Fibroblast of skin of abdomen (primary cell): ENCODE measurements at regions not wholly inside any gene's neighbourhood (a gene's known extent, or its start where the extent isn't known, plus 50 kb on each side); places are given as distances from the start of the nearest gene placed in this dataset.
A peak's percentile ranks its signal among the peaks of the same experiment; 100 is the strongest.
"Not testable (repeated sequence)": the region's sequence is repeated elsewhere in the genome, so short reads cannot be mapped to it uniquely, and the experiment has no call there.

Experiments used
- DNase-seq: peaks from one replicate; pipeline ENCODE4 v3.0.0-alpha.2; 2013

DNA sequence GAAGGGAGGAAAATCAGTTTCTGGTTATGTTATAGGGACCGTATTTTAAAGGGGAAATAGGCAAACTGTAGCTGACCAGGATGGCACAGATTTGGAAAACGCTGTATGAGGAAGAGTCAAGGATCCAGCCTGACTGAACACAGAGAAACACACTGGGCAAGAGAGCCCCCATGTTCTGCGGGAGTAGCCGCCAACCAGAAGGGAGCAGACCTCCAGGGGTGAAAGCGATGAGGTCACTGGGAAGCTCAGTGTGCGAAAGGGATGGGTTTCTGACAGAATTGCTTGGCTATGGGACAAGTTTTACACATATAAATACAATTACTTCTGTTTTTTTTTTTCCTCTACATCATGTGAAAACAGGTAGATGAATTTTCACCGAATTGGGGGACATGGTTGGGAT lies 291.6 kb upstream of the PODXL start:
- no peak for DNase-seq

DNA sequence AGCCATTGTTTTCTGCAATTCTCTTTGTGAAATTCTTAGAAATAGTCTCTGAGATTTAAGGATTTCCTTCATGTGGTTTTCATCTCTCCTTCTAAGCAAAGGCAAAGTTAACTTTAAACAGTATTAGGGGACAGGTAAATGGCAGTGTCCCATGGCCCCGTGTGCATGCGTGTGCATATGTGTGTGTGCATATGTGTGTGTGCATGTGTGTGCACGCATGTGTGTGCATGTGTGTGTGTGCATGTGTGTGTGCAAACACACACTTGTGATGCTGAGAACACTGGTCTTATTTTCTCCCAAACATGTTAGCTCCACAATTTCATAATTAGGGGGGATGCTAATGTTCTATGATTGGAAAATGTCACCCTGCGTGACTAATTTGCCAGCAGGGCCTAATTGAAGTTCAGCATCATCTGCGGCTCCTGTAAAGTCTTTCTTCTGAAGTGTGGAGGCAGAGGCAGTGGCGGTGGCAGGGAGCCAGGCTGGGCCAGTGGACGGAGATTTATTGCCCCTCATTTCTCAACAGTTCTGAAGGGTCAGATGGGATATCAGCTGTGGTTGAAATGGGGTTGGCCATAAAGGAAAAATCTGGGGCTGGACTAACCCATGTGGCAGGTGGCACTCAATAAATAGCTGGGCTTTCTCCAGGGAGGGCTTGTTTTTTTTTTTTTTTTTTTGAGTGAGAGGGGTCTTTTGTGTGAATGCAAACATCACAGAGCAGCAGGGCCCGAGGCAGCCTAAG lies 289.3 kb upstream of the PODXL start:
- no peak for DNase-seq

- no peak for DNase-seq
These were observed 287.9 kb upstream of the PODXL start for GRCh38 chr7:131844369-131844768.

- peak; percentile 70 for DNase-seq
These were observed 287.5 kb upstream of the PODXL start for GRCh38 chr7:131843898-131844331.

DNA sequence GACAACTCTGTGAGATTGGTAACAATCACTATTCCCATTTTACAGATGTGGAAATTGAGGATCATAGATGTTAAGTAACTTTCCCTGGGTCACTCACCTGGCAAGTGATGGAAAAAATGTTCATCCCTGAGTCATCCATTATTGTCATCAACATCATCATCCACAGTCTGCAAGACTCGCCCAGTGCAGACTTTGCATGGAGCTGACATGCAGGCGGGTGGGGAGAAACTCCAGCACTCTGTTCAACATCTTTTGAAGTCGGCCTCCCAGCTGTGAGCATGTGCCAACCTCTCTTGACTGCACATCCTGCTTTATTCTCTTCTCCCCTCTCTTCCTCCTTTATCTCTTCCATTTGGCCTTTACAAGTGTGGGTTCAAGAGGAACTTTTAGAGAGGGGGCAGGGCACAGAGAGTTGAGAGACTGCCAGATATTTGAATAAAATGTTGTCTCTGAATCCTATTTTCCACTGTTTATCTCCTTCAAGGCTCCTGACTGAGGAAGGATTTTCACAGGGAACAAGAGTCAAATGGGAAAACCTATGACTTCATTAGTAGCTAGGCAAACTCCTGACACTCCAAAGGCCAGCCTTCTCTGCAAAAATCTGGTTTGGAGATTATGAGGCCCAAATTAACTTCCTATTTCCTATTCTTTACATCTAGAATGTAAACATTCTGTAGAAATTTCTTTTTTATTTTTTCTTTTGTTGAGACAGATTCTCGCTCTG lies 283.7 kb upstream of the PODXL start:
- DNase-seq: no peak

DNA sequence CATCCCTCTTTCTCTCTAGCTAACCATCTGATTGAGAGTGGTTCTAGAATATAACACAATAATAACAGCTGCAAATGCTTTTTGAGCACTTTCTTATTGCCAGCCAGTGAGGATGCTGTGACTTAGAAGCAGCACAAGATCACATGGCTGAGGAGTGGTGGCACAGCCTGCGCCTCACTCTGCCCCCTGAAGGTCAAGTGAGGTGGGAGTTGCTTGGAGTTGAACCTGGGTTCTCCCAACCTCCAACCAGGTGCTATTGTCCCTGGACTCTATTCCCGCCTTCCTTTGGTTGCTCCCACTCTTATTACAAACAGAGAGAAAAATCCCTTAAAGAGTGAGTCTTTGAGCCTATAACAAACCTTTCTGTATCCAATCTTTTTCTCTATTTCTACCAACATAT lies 280.3 kb upstream of the PODXL start:
- no peak for DNase-seq

DNA sequence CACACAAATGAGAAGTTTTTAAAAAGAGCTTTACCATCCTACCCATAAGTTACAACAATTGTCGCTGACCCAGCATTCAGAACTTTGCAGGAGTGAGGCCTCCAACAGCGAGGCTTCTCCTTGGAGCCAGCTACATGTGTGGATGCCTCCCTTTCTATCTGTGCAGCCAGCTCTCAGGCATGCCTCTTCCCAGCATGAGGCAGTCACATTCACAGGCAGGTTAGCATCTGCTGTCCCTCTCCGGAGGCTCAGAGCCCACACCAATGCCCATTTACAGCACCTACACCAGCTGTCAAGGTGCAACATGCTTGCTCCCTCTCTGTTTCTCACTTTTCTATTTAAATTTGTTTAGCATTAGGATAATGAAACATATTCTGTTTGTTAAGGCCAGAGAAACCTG lies 278.7 kb upstream of the PODXL start:
- no peak for DNase-seq

- no peak for DNase-seq
These were observed 274.3 kb upstream of the PODXL start for GRCh38 chr7:131830681-131831080.

DNA sequence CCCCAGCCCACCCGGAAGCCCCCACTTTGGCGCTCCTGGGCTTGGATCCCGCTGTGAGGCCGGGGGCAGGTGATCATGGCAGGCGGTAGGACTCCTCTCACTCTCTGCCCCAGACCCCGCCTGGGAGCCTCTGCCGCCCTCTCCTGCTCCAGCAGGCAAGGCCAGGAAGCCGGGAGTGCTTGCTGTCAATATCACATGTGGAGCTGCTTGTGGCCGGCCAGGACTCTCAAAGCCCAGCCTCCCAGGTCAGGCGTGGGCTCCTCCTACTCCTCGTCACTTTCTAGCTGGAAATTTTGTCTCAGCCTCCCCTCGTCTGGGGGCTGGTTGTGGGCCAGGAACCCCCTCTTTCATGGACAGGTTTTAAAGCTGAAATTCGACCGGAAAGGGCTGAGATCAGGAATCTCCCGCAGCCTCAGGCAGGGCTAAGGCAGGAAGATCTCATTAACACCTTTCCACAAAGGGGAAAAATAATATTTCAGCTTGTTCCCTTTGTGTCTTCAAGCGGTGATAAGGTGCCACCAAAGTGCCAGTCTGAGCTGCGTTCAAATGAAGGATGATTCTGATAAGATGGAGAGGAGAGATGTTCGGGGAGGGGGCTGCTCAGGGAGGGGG lies 273.6 kb upstream of the PODXL start:
- no peak for DNase-seq

- no peak for DNase-seq
These were observed 271.0 kb upstream of the PODXL start for GRCh38 chr7:131827421-131827820.

DNA sequence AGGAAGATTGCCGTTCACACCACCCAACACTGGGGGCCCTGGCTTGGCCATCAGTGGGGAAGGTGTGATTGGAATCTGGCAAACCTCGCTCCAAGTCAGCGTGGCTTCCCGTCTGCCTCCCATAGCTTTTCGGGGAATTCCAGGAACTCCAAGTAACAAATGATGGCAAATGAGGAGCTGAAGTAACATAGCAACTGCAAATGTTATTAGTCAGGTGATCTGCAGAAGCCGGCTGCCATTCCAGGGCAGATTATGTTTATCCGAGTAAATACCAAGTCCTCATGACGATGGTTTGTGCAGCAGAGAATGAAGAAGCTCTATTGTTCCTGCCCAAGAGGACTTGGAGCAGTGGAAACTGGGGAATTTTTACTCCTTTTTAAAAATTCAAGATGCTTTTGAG lies 270.5 kb upstream of the PODXL start:
- peak; percentile 2 for DNase-seq

GRCh38 chr7:131823961-131824440 lies 267.6 kb upstream of the PODXL start:
- not testable (repeated sequence) for DNase-seq

- no peak for DNase-seq
These were observed 263.5 kb upstream of the PODXL start for GRCh38 chr7:131819891-131820290.

GRCh38 chr7:131816391-131817007 lies 260.1 kb upstream of the PODXL start:
- DNase-seq: no peak

- DNase-seq: no peak
These were observed 252.3 kb upstream of the PODXL start for GRCh38 chr7:131808736-131809135.

DNA sequence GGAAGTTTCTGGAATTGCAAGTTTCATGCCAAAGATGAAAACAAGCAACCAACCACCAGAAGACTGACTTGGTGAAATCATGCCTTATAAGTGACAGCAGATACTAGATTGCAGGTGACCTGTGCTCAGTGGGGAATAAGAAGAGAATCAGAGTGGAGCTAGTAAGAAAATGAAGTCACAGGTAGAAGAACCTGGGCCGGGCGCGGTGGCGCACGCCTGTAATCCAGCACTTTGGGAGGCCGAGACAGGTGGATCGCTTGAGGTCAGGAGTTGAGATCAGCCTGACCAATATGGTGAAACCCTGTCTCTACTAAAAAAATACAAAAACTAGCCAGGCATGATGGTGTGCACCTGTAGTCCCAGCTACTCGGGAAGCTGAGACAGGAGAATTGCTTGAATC lies 251.7 kb upstream of the PODXL start:
- DNase-seq: not testable (repeated sequence)

- DNase-seq: no peak
These were observed 247.4 kb upstream of the PODXL start for GRCh38 chr7:131803816-131804215.

DNA sequence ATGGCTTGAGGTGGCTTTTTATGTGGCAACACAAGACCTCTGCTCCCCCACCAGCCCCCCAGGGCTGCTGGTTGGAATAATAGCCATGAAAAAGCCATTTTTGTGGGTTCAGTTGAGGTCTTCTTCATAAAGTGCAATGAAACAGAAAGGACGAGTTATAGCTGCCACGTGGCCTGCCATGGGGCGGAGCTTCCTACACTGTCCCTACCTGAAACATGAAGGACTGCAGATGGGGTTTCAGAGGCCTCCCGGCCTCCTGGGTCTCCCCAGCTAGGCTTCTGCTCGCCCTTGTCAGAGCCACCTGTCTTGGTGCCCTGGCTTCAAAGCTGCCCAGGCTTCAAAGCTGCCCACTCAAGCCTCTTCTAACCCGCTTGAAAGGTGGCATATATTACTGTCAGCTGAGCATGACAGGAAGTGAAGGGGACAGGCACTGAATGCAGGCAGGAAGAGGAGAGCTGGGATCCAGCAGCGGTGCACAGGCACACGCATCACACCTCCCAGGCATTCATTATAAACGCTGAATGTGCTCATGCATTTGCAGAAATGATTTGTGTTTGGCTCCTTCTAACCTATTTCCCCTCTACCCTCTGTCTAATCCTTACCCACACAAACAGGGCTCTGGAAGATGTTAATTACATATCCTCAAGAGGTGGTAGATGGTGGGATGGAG lies 245.9 kb upstream of the PODXL start:
- no peak for DNase-seq

DNA sequence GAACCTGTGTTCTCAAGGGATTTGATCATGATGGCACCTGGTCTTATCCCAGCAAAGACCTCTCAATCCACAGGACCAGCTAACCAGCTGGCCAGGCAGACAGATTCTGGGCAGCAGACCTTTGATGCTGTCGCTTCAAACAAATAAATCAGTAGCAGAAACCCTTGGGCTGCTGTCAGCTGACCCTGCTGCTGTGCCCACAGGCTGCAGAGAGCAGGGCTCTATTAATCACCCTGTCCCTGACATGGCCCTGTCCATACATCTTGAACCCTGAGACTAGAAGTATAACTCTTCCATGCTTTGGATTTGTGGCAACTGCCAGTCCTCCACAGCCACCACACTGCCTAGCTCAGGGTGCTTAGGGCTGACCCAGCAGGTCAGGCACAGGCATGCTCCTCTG lies 244.1 kb upstream of the PODXL start:
- no peak for DNase-seq

GRCh38 chr7:131800008-131800407 lies 243.6 kb upstream of the PODXL start:
- no peak for DNase-seq

DNA sequence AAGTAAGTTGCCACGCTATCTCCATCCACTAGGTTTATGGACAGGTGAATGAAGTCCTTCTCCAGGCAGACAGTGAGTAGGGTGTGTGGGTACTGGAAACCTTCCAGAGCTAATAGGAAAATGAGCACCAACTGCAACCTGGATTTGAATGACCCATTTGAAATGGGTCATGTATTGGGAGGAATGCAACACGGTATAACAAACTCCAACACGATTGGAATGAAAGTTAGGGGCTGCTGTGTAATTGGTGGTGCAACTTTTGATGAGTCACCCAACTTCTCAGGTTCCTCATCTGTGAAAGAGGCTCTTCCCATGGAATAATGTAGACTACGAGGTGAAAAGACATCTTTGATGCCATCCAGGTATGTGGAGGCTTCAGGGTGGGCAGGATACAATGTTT lies 241.4 kb upstream of the PODXL start:
- DNase-seq: no peak

GRCh38 chr7:131795400-131795799 lies 239.0 kb upstream of the PODXL start:
- no peak for DNase-seq

DNA sequence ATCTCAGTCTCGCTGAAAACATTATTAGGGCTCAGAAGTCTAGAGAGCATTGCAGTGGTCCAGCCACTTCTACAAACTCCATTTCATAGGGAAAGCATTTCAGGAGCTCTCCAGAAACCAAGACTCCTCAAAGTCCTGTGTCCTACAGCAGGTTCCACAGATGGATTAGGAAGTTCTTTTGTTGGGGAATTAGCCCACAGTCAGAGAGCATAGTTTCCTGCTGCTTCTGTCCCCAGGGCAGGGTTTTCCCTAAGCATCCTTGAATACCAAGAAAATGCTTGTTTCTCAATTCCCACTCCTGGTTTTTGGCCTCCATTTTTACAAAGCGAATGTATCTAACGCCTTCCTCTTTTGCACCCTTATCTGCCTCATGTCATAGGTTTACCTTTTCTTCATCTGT lies 235.9 kb upstream of the PODXL start:
- DNase-seq: no peak
